COLO668 (cell line): ENCODE measurements at regions not wholly inside any gene's neighbourhood (a gene's known extent, or its start where the extent isn't known, plus 50 kb on each side); places are given as distances from the start of the nearest gene placed in this dataset.

ENCODE experiments used
- DNase-seq: peaks from one replicate; lab custom pipeline; 2025; ENCODE audit not compliant: unreplicated experiment; lab: John Stamatoyannopoulos, UW

- DNase-seq: no peak
Observed at GRCh38 chr20:20888936-20889335, 176.5 kb upstream of the RALGAPA2 start.

- DNase-seq: no peak
Observed at GRCh38 chr20:20888266-20888656, 175.8 kb upstream of the RALGAPA2 start.

DNA sequence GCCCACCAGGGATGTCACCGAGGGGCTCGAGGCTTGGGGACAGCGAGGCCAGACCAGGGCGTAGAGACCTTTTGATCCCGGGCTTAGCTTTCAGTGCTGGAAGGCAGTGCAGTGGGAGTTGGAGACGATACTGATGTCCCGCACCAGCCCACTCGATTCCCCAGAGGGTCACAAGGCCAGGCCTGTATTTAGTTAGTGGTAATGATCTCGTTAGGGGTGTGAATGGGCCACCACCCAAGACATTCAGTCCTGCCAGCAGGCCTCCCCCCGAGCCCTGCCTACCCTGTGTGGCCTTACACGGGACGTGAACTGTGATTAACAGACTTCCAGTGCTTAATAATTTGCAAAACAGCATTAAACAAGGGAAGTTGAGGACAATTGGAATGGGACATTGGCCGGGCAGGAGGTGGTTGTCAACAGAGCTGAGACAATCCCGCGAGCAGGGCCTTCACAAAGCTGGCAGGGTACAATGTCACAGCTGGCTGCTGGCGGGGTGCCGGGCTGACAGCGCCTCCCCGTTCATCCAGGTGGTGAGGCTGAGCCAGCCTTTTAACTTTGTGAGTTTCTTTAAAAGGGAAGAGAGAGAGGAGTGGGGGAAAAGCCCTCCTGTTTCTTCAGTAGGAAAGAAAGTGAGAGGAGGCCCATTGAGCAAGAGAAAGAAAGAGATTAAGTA lies 175.3 kb upstream of the RALGAPA2 start:
- no peak for DNase-seq

DNA sequence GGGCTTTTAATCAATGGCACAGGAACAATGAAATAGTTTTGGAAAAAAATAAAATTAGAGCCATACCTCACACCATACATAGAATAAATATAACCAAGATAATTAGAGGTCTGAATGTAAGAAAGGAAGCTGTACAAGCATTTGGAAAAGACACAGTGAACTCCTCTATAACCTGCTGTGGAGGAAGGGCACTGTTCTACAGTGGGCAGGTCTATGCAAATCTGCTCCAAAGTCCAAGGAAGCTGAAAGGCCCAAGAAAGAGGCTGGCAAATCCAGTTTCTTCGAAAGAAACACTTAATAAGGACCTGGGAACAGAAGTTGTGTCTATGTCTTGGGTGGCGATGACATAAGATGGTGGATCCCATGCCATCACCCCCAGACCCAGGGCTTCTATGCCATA lies 169.4 kb upstream of the RALGAPA2 start:
- no peak for DNase-seq

DNA sequence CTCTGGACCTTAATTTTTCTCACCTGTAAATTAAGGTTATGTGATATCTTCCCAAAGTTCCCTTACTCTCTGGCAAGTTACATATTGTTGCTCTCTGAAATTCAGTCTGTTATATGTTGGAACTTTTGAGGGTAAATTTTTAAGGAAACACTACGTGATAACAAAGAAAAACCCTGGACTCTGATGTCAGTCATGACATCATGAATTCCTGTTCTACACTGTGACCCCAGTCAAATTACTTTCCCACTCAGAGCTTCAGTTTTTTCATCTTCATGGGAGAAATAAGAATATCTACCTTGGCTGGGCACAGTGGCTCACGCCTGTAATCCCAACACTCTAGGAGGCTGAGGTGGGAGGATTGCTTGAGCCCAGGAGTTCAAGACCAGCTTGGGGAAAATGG lies 164.6 kb upstream of the RALGAPA2 start:
- DNase-seq: no peak

- DNase-seq: no peak
Observed at GRCh38 chr20:20875716-20876115, 163.3 kb upstream of the RALGAPA2 start.

DNA sequence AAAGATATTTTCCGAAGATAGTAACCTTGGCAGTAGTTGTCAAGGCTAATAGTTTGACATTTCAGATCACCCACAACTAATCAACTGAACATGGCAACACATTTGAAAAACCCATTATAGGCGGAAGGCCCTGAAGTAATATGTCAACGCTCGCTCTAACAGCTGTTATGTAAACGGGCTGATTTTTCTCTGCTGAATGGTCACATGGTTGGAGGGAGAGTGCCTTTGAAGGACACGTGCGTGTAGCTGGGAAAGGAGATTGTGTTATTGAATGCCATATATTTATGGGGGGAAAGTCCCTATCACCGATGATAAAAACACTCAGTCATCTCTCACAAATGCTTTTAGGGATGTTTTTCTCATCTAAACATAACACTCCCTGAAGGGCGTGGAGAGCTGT lies 160.0 kb upstream of the RALGAPA2 start:
- DNase-seq: peak; percentile 14

GRCh38 chr20:20869161-20869775 lies 156.8 kb upstream of the RALGAPA2 start:
- DNase-seq: no peak

- peak; percentile 16 for DNase-seq
Observed at GRCh38 chr20:20864351-20865096, 152.1 kb upstream of the RALGAPA2 start.

GRCh38 chr20:20860078-20860806 lies 147.8 kb upstream of the RALGAPA2 start:
- peak; percentile 89 for DNase-seq

DNA sequence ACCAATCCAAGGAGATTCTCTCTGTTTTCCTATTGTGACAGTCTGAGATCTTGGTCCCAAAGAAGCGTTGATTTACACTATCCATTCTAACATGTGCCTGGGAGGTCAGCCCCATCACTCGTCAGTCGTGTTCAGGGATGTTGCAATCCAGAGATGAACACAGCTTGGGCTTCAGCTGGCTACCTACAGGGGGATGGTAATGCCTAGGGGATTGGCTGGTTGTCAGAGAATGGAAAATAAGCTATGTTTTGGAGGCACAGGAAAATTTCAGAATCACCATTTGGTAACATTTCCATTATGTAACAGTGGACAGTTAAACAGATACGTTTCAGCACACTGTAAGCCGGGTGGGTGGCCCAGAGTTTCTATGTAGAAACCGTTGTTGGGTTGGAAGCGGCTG lies 147.1 kb upstream of the RALGAPA2 start:
- DNase-seq: no peak

- no peak for DNase-seq
Observed at GRCh38 chr20:20856956-20857355, 144.5 kb upstream of the RALGAPA2 start.

- DNase-seq: no peak
Observed at GRCh38 chr20:20856306-20856705, 143.9 kb upstream of the RALGAPA2 start.

GRCh38 chr20:20851385-20851784 lies 138.9 kb upstream of the RALGAPA2 start:
- DNase-seq: no peak

DNA sequence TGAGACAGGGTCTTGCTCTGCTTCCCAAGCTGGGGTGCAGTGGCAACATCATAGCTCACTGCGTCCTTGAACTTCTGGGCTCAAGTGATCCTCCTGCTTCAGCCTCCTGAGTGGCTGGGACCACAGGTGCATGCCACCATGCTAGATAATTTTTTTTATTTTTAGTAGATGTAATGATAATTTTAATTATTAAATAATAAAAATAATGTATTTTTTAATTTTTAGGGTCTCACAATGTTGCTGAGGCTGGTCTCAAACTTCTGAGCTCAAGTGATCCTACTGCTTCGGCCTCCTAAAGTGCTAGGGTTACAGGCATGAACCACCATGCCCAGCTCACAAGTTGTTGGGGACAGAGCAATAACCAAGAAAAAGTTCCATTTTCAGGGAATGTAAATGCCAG lies 138.0 kb upstream of the RALGAPA2 start:
- no peak for DNase-seq

DNA sequence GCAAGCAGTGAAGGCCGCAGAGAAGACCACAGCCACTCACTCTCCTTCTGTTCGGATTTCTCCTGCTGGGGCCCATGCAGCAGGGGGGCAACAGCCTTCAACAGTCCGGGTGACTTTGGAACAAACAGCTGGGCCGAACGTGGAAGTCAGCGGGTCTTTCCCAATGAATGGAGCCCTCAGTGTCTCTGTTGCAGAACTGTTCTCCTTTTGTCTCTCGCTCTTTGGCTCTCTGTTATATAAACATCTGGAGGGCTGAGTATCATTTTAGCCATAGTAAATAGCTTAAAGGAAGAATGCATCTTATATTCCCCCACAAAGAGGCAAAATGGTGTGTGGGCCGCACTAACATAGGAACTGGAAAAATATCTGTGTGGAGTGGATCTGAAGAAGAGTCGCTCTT lies 136.7 kb upstream of the RALGAPA2 start:
- no peak for DNase-seq

- peak; percentile 38 for DNase-seq
Observed at GRCh38 chr20:20847814-20848213, 135.4 kb upstream of the RALGAPA2 start.

DNA sequence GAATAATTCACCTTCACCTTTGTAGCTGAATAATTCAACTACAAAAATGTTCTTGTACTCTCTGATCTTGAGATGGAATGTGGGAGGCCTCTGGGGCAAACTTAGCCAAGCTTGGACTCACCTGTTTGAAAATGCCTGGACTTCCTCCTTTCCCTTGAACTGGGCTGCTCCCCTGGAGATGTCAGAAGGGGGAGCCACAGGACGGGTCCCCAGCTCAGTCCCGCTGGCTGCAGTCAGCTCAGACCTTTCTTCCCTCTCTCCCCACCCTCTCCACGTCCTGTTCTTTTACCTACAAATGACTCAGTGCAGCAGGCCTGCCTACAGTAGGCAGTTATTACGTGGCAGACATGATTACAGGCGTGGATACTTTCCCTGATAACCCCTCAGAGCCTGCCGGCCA lies 131.5 kb upstream of the RALGAPA2 start:
- peak; percentile 17 for DNase-seq

DNA sequence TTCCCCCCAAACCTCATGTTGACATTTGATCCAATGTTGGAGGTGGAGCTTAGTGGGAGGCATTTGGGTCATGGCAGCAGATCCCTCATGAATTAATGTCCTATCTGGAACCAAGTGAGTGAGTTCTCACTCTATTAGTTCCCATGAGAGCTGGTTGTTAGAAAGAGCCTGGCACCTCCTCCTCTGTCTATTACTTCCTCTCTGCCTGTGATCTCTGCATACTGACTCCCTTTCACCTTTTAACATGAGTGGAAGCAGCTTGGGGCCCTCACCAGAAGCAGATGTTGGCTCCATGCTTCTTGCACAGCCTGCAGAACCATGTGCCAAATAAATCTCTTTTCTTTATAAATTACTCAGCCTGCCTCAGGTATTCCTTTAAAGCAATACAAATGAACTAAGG lies 127.3 kb upstream of the RALGAPA2 start:
- no peak for DNase-seq

DNA sequence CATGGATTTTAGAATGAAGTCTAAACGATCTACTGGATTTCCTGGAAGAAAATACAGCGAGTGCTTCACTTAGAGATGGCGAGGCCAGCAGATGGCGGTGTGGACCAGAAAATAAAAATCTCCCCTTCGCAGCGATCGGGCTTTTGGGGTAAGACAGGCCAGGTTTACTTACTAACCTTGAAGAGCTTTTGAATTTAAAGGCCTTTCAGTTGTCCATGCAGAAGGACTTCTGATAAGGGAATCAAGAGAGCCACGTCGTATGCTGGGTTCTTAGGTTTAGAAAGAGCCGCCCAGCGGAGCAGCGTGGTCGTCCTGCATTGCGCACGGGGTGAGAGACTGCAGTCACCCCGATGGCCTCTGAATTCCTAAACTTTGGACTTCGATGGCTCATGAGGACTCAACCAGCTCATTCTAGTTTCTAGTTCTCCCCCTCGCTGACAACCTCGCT lies 125.2 kb upstream of the RALGAPA2 start:
- DNase-seq: peak; percentile 59

- DNase-seq: no peak
Observed at GRCh38 chr20:20836836-20837235, 124.4 kb upstream of the RALGAPA2 start.

GRCh38 chr20:20835897-20836296 lies 123.5 kb upstream of the RALGAPA2 start:
- DNase-seq: no peak
